MM.1S (cell line): ENCODE measurements at regions not wholly inside any gene's neighbourhood (a gene's known extent, or its start where the extent isn't known, plus 50 kb on each side); places are given as distances from the start of the nearest gene placed in this dataset.

Source experiments
- DNase-seq: peaks from one replicate; pipeline ENCODE4 v3.0.0-alpha.2; 2015
- H2AFZ ChIP-seq: fragments of 300-600 bp; sonication (generic); 2 replicates; pipeline ENCODE4 v1.6.0; 2016; ENCODE audit warnings: antibody characterized with exemption, low read length
- H3F3A ChIP-seq: fragments of 300-600 bp; sonication (generic); 2 replicates; pipeline ENCODE4 v1.6.1; 2016; ENCODE audit warnings: mild to moderate bottlenecking, antibody characterized with exemption, low read length, moderate library complexity, mixed read lengths; ENCODE audit not compliant: insufficient read depth
- H3K27ac ChIP-seq: fragments of 300-600 bp; sonication (generic); 2 replicates; pipeline ENCODE4 v1.5.1; 2016; ENCODE audit warnings: mild to moderate bottlenecking, low read length
- H3K27me3 ChIP-seq: fragments of 300-600 bp; sonication (generic); replicated peaks from 2 replicates; pipeline ENCODE4 v1.6.0; 2016; ENCODE audit warnings: low read length; ENCODE audit not compliant: insufficient read depth
- H3K36me3 ChIP-seq: fragments of 300-600 bp; sonication (generic); replicated peaks from 2 replicates; pipeline ENCODE4 v1.6.1; 2016; ENCODE audit warnings: mild to moderate bottlenecking, low read length, mixed read lengths; ENCODE audit not compliant: insufficient read depth
- H3K4me1 ChIP-seq: fragments of 300-600 bp; sonication (generic); 2 replicates; pipeline ENCODE4 v1.6.1; 2016; ENCODE audit warnings: low read length, mixed read lengths
- H3K4me2 ChIP-seq: fragments of 300-600 bp; sonication (generic); 2 replicates; pipeline ENCODE4 v1.6.0; 2016; ENCODE audit warnings: low read depth, low read length
- H3K4me3 ChIP-seq: fragments of 300-600 bp; sonication (generic); 2 replicates; pipeline ENCODE4 v1.5.1; 2016; ENCODE audit warnings: low read length, mixed read lengths
- H3K79me2 ChIP-seq: fragments of 300-600 bp; sonication (generic); 2 replicates; pipeline ENCODE4 v1.6.1; 2016; ENCODE audit warnings: mixed run types, low read length, mixed read lengths
- H3K9ac ChIP-seq: fragments of 300-600 bp; sonication (generic); 2 replicates; pipeline ENCODE4 v1.6.1; 2016; ENCODE audit warnings: low read length, mixed read lengths
- H3K9me2 ChIP-seq: fragments of 300-600 bp; sonication (generic); replicated peaks from 2 replicates; pipeline ENCODE4 v1.6.1; 2016; ENCODE audit warnings: mild to moderate bottlenecking, low read length, mixed read lengths; ENCODE audit not compliant: insufficient read depth
- H3K9me3 ChIP-seq: fragments of 300-600 bp; sonication (generic); replicated peaks from 2 replicates; pipeline ENCODE4 v1.6.1; 2016; ENCODE audit warnings: mild to moderate bottlenecking, low read length, mixed read lengths; ENCODE audit not compliant: insufficient read depth
- H4K20me1 ChIP-seq: fragments of 300-600 bp; sonication (generic); 2 replicates; pipeline ENCODE4 v1.6.1; 2016; ENCODE audit warnings: mild to moderate bottlenecking, low read length, moderate library complexity, mixed read lengths; ENCODE audit not compliant: insufficient read depth
- EZH2 ChIP-seq: fragments of 300-600 bp; sonication (generic); optimal IDR thresholded peaks from 2 replicates; pipeline ENCODE3; 2017; ENCODE audit warnings: low read depth, mild to moderate bottlenecking, antibody characterized with exemption, low read length, mixed read lengths
- EZH2phosphoT487 ChIP-seq: fragments of 300-600 bp; sonication (generic); IDR thresholded peaks from 2 replicates; pipeline ENCODE4 v1.6.1; 2018; ENCODE audit warnings: antibody characterized with exemption, low read length
- TF ChIP-seq, protein P1 (sequence below): fragments of 300-600 bp; sonication (generic); IDR thresholded peaks from 2 replicates; pipeline ENCODE4 v1.5.1; 2016; ENCODE audit warnings: antibody characterized with exemption, low read length, mixed read lengths

GRCh38 chr1:55346586-55346985 lies 131.4 kb upstream of the USP24 start:
- no peaks in the 10 kb centered on the region for H3K9me2 ChIP-seq
- H3K36me3 ChIP-seq, result no peaks in the 10 kb centered on the region
- H3K79me2 ChIP-seq, result no peaks in the 10 kb centered on the region
- no peak overlapping the region for H3K4me3 ChIP-seq
- H3F3A ChIP-seq, result no peaks in the 10 kb centered on the region
- H2AFZ ChIP-seq, result no peak overlapping the region
- H3K27me3 ChIP-seq, result no peaks in the 10 kb centered on the region
- no peak overlapping the region for H3K4me2 ChIP-seq
- H4K20me1 ChIP-seq, result no peaks in the 10 kb centered on the region
- H3K9ac ChIP-seq, result no peak overlapping the region
- no peaks in the 10 kb centered on the region for H3K4me1 ChIP-seq
- H3K9me3 ChIP-seq, result no peaks in the 10 kb centered on the region
- H3K27ac ChIP-seq, result no peak overlapping the region
- DNase-seq, result no peak
- TF ChIP-seq, protein P1, sequence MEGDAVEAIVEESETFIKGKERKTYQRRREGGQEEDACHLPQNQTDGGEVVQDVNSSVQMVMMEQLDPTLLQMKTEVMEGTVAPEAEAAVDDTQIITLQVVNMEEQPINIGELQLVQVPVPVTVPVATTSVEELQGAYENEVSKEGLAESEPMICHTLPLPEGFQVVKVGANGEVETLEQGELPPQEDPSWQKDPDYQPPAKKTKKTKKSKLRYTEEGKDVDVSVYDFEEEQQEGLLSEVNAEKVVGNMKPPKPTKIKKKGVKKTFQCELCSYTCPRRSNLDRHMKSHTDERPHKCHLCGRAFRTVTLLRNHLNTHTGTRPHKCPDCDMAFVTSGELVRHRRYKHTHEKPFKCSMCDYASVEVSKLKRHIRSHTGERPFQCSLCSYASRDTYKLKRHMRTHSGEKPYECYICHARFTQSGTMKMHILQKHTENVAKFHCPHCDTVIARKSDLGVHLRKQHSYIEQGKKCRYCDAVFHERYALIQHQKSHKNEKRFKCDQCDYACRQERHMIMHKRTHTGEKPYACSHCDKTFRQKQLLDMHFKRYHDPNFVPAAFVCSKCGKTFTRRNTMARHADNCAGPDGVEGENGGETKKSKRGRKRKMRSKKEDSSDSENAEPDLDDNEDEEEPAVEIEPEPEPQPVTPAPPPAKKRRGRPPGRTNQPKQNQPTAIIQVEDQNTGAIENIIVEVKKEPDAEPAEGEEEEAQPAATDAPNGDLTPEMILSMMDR, result no peak
- TF ChIP-seq EZH2phosphoT487 (no peak), EZH2 (no peak)

DNA sequence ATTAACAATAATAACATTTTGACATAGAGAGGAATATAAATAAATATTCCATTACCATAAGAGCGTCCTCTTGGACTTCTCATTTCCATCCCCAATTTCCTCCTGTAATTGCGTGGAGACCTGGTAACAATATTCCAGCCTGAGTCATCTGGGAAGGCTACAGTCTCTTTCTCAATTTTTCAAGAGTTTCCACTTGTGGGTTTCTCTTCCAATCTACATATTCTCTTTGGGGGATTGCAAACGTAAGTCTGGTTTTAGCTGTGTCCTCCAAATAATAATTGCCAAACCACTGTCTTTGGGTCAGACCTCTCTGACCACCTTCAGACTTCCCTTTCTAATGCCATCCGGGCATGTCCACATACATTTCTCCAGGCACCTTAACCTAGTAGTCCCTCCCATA lies 124.5 kb upstream of the USP24 start:
- no peak overlapping the region for H2AFZ ChIP-seq
- TF ChIP-seq, protein P1, result no peak
- TF ChIP-seq EZH2phosphoT487 (no peak), EZH2 (no peak)
- no peak for DNase-seq

GRCh38 chr1:55338448-55338820 lies 123.3 kb upstream of the USP24 start:
- Histone ChIP-seq H3K27ac (no peak overlapping the region), H3K4me2 (no peak overlapping the region), H4K20me1 (no peaks in the 10 kb centered on the region), H2AFZ (no peak overlapping the region), H3K9ac (no peak overlapping the region), H3F3A (no peaks in the 10 kb centered on the region), H3K4me3 (no peak overlapping the region), H3K27me3 (no peaks in the 10 kb centered on the region), H3K9me3 (no peaks in the 10 kb centered on the region), H3K79me2 (no peaks in the 10 kb centered on the region), H3K9me2 (no peaks in the 10 kb centered on the region), H3K4me1 (no peaks in the 10 kb centered on the region), H3K36me3 (no peaks in the 10 kb centered on the region)
- TF ChIP-seq EZH2phosphoT487, result no peak
- TF ChIP-seq, protein P1, result no peak
- TF ChIP-seq EZH2, result no peak
- no peak for DNase-seq

More for the DNA sequence above, 124.5 kb upstream of the USP24 start:
- H3K4me3 ChIP-seq, result no peak overlapping the region
- H3K27me3 ChIP-seq, result no peaks in the 10 kb centered on the region
- no peaks in the 10 kb centered on the region for H3K4me1 ChIP-seq
- H3K79me2 ChIP-seq, result no peaks in the 10 kb centered on the region
- H3K9me3 ChIP-seq, result no peaks in the 10 kb centered on the region
- H3K36me3 ChIP-seq, result no peaks in the 10 kb centered on the region
- H3K4me2 ChIP-seq, result no peak overlapping the region
- no peaks in the 10 kb centered on the region for H3F3A ChIP-seq
- no peak overlapping the region for H3K27ac ChIP-seq
- no peaks in the 10 kb centered on the region for H4K20me1 ChIP-seq
- H3K9me2 ChIP-seq, result no peaks in the 10 kb centered on the region
- H3K9ac ChIP-seq, result no peak overlapping the region
